ENCODE measurements at regions not wholly inside any gene's neighbourhood (a gene's known extent, or its start where the extent isn't known, plus 50 kb on each side); places are given as distances from the start of the nearest gene placed in this dataset.
"Not testable (repeated sequence)": the region's sequence is repeated elsewhere in the genome, so short reads cannot be mapped to it uniquely, and the experiment has no call there.

GRCh38 chr5:23242891-23243290 lies 264.5 kb upstream of the PRDM9 start:
- intact Hi-C loops (cut with micrococcal nuclease) = no loop called here

GRCh38 chr5:23235246-23235645 lies 272.2 kb upstream of the PRDM9 start:
- intact Hi-C loops (cut with micrococcal nuclease) = no loop called here

GRCh38 chr5:23234197-23234596 lies 273.2 kb upstream of the PRDM9 start:
- intact Hi-C loops (cut with micrococcal nuclease) = no loop called here

- intact Hi-C loops (cut with micrococcal nuclease) = no loop called here
Observed at GRCh38 chr5:23223846-23224245, 283.6 kb upstream of the PRDM9 start.

GRCh38 chr5:23221831-23222230 lies 285.6 kb upstream of the PRDM9 start:
- intact Hi-C loops (cut with micrococcal nuclease) = no loop called here

- intact Hi-C loops (cut with micrococcal nuclease) = no loop called here
Observed at GRCh38 chr5:23217159-23217558, 290.2 kb upstream of the PRDM9 start.

GRCh38 chr5:23216345-23216744 lies 291.1 kb upstream of the PRDM9 start:
- intact Hi-C loops (cut with micrococcal nuclease) = no loop called here

GRCh38 chr5:23208959-23209431 lies 298.4 kb upstream of the PRDM9 start:
- intact Hi-C loops (cut with micrococcal nuclease) = no loop called here

GRCh38 chr5:23204111-23204510 lies 303.3 kb upstream of the PRDM9 start:
- intact Hi-C loops (cut with micrococcal nuclease) = no loop called here

GRCh38 chr5:23169660-23170416 lies 316.7 kb upstream of the CDH12 start:
- intact Hi-C loops (cut with micrococcal nuclease) = no loop called here

- intact Hi-C loops (cut with micrococcal nuclease) = no loop called here
Observed at GRCh38 chr5:23164971-23165370, 311.8 kb upstream of the CDH12 start.

GRCh38 chr5:23158179-23158578 lies 305.0 kb upstream of the CDH12 start:
- intact Hi-C loops (cut with micrococcal nuclease) = no loop called here

- intact Hi-C loops (cut with micrococcal nuclease) = no loop called here
Observed at GRCh38 chr5:23157716-23158115, 304.6 kb upstream of the CDH12 start.

GRCh38 chr5:23157169-23157568 lies 304.0 kb upstream of the CDH12 start:
- intact Hi-C loops (cut with micrococcal nuclease) = no loop called here

GRCh38 chr5:23147625-23148024 lies 294.5 kb upstream of the CDH12 start:
- intact Hi-C loops (cut with micrococcal nuclease) = no loop called here

GRCh38 chr5:23146183-23146582 lies 293.0 kb upstream of the CDH12 start:
- intact Hi-C loops (cut with micrococcal nuclease) = no loop called here

- intact Hi-C loops (cut with micrococcal nuclease) = no loop called here
Observed at GRCh38 chr5:23139338-23140171, 286.4 kb upstream of the CDH12 start.

- intact Hi-C loops (cut with micrococcal nuclease) = no loop called here
Observed at GRCh38 chr5:23136958-23137357, 283.8 kb upstream of the CDH12 start.

- intact Hi-C loops (cut with micrococcal nuclease) = no loop called here
Observed at GRCh38 chr5:23132231-23132630, 279.1 kb upstream of the CDH12 start.

GRCh38 chr5:23112237-23112636 lies 259.1 kb upstream of the CDH12 start:
- intact Hi-C loops (cut with micrococcal nuclease) = no loop called here

- intact Hi-C loops (cut with micrococcal nuclease) = no loop called here
Observed at GRCh38 chr5:23105021-23105420, 251.9 kb upstream of the CDH12 start.

GRCh38 chr5:23103566-23103965 lies 250.4 kb upstream of the CDH12 start:
- intact Hi-C loops (cut with micrococcal nuclease) = no loop called here

GRCh38 chr5:23095418-23095817 lies 242.3 kb upstream of the CDH12 start:
- intact Hi-C loops (cut with micrococcal nuclease) = not testable (repeated sequence)
